ENCODE measurements at regions not wholly inside any gene's neighbourhood (a gene's known extent, or its start where the extent isn't known, plus 50 kb on each side); places are given as distances from the start of the nearest gene placed in this dataset.

GRCh38 chr16:79267146-79267545 lies 333.4 kb downstream of the MAF start (continued):
- TF ChIP-seq CTCF (IDR thresholded peaks at IDR 0.05; ENCODE audit: low read depth, low read length, missing input control) (no peak), SP1 (IDR thresholded peaks at IDR 0.05) (no peak), YY1 (IDR thresholded peaks at IDR 0.05) (no peak)

- WGBS = 88% methylated on average over 4 of the region's 4 CpGs
- Histone ChIP-seq H3K27me3 (ENCODE audit: control insufficient read depth in 4 of 4, insufficient read depth in 4 of 4, low read length in 3 of 4) (no peaks in the 10 kb centered on the region), H3K4me3 (ENCODE audit: low read depth in 1 of 3, low read length in 3 of 3) (no peak overlapping the region), H3K36me3 (ENCODE audit: control insufficient read depth in 4 of 4, insufficient read depth in 3 of 4, low read depth in 1 of 4, low read length in 3 of 4) (no peaks in the 10 kb centered on the region), H3K9ac (ENCODE audit: low read depth in 1 of 2, low read length in 2 of 2) (no peak overlapping the region), H3K9me3 (ENCODE audit: control insufficient read depth in 4 of 4, low read length in 3 of 4) (no peaks in the 10 kb centered on the region), H3K4me1 (ENCODE audit: control insufficient read depth in 4 of 4, insufficient read depth in 4 of 4, low read length in 3 of 4) (peaks cover 0 to 7% (median 2%) of the 10 kb centered on the region in 4 donors), H3K27ac (ENCODE audit: low read depth in 1 of 2, low read length in 2 of 2) (no peak overlapping the region)
- no peak for DNase-seq (ENCODE audit: low spot score)
- TF ChIP-seq FOXA2 (IDR thresholded peaks at IDR 0.05) = no peak
- no peak for TF ChIP-seq HNF4A (conservative IDR thresholded peaks at IDR 0.05)
- TF ChIP-seq CTCF (IDR thresholded peaks at IDR 0.05; ENCODE audit: low read depth, low read length, missing input control) = no peak
- no peak for TF ChIP-seq YY1 (IDR thresholded peaks at IDR 0.05)
- TF ChIP-seq ZBTB33 (IDR thresholded peaks at IDR 0.05) = no peak
- no peak for TF ChIP-seq EGR1 (IDR thresholded peaks at IDR 0.05; ENCODE audit: low read depth in 2 of 2)
Observed at GRCh38 chr16:79265701-79266100, 334.8 kb downstream of the MAF start.

- TF ChIP-seq CTCF (IDR thresholded peaks at IDR 0.05; ENCODE audit: low read depth, low read length, missing input control) = no peak
- TF ChIP-seq REST (IDR thresholded peaks at IDR 0.05) = no peak
- no peak for TF ChIP-seq RXRA (IDR thresholded peaks at IDR 0.05)
- TF ChIP-seq GABPA (IDR thresholded peaks at IDR 0.05 in 1 of 2, conservative IDR thresholded peaks at IDR 0.05 in 1 of 2) = no peak
- TF ChIP-seq TAF1 (conservative IDR thresholded peaks at IDR 0.05) = no peak
- TF ChIP-seq EGR1 (IDR thresholded peaks at IDR 0.05; ENCODE audit: low read depth in 2 of 2) = no peak
- TF ChIP-seq RAD21 (IDR thresholded peaks at IDR 0.05) = no peak
- TF ChIP-seq JUND (IDR thresholded peaks at IDR 0.05) = no peak
- TF ChIP-seq ATF3 (IDR thresholded peaks at IDR 0.05) = no peak
- TF ChIP-seq FOXA2 (IDR thresholded peaks at IDR 0.05) = no peak
- TF ChIP-seq FOXA1 (IDR thresholded peaks at IDR 0.05) = no peak
- no peak for TF ChIP-seq NR2F2 (IDR thresholded peaks at IDR 0.05)
- TF ChIP-seq HNF4G (IDR thresholded peaks at IDR 0.05) = no peak
- no peak for TF ChIP-seq YY1 (IDR thresholded peaks at IDR 0.05)
- Histone ChIP-seq H3K36me3 (ENCODE audit: control insufficient read depth in 4 of 4, insufficient read depth in 3 of 4, low read depth in 1 of 4, low read length in 3 of 4) (no peaks in the 10 kb centered on the region), H3K9ac (ENCODE audit: low read depth in 1 of 2, low read length in 2 of 2) (no peak overlapping the region), H3K4me3 (ENCODE audit: low read depth in 1 of 3, low read length in 3 of 3) (no peak overlapping the region), H3K27ac (ENCODE audit: low read depth in 1 of 2, low read length in 2 of 2) (no peak overlapping the region), H3K27me3 (ENCODE audit: control insufficient read depth in 4 of 4, insufficient read depth in 4 of 4, low read length in 3 of 4) (no peaks in the 10 kb centered on the region), H3K9me3 (ENCODE audit: control insufficient read depth in 4 of 4, low read length in 3 of 4) (no peaks in the 10 kb centered on the region), H3K4me1 (ENCODE audit: control insufficient read depth in 4 of 4, insufficient read depth in 4 of 4, low read length in 3 of 4) (peaks cover 0 to 7% (median 2%) of the 10 kb centered on the region in 4 donors)
- 82% methylated on average over 5 of the region's 5 CpGs for WGBS
- DNase-seq (ENCODE audit: low spot score) = no peak
Observed at GRCh38 chr16:79265196-79265595, 335.3 kb downstream of the MAF start.
